Fibroblast of peridontal ligament (primary cell): ENCODE measurements at regions not wholly inside any gene's neighbourhood (a gene's known extent, or its start where the extent isn't known, plus 50 kb on each side); places are given as distances from the start of the nearest gene placed in this dataset.

ENCODE experiments used
- DNase-seq: peaks from one replicate; pipeline ENCODE4 v3.0.0-alpha.2; 2010; ENCODE audit errors: extremely low read depth

GRCh38 chr14:45364565-45365156 is 111.7 kb upstream of the MIS18BP1 start:
- DNase-seq: no peak

DNA sequence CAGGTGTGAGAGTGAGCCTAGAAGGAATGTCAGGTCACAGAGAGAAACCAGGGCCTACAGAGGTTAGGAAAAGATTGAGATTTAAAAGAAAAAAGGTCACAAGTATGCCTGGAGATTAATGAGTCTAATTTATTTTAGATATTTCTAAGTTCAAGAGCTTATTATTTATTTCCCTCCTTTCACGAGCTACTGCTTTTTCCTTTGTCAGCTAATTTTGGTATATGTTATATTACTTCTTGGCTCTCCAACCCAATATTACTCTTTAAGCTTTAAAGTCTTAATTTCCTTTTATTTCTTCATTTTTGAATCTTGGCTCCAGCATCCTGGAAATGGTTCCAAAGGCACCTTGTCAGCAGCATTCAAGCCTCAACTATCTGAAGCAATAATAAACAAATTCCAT is 109.5 kb upstream of the MIS18BP1 start:
- no peak for DNase-seq

- no peak for DNase-seq
Measured at GRCh38 chr14:45361727-45362126, 108.7 kb upstream of the MIS18BP1 start.

DNA sequence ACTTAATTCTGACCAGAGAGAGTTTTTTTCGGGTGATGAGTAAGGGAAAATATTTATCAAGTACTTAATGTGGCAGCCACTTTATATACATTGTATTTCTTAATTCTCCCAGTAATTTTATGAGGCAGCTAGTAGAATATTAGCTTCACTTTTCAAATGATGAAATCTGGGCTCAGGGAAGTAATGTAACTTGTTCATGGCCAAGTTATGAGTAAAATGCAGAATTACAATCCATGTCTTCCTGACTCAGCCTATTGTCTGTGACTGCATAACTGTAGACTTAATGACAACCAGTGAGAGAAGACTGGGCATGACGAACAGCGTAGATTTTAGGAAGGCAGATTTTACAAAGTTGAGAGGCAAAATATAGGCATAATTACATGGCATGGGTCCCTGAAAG is 106.7 kb upstream of the MIS18BP1 start:
- DNase-seq: no peak

DNA sequence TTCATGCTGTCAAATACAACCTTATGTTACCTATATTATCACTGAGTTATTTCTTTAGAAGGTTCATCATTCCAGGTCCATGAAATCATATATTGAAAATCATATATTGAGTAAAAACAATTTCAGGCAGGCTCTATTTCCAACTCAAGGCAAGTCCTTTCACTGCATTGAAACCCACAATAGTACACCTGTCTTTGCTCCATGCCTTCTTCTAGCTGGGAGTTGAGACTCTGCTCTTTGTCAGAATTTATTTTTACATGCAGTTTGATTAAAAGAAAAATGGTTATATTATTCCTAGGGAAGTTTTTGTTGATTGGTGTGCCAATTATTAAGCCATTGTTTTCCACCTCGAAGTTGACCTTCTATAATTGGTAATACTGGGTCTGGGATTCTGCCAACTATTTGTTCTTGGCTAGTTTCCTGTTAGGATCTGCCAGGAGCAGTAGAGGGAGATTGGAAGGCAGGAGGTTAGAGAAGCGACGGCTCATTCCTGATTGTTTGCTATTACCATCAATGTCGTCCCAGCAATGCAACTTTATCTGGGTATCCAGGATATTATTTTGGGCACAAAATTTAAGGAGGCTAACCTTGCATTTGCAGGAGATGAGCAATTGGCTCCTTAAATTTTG is 79.5 kb upstream of the MIS18BP1 start:
- no peak for DNase-seq

DNA sequence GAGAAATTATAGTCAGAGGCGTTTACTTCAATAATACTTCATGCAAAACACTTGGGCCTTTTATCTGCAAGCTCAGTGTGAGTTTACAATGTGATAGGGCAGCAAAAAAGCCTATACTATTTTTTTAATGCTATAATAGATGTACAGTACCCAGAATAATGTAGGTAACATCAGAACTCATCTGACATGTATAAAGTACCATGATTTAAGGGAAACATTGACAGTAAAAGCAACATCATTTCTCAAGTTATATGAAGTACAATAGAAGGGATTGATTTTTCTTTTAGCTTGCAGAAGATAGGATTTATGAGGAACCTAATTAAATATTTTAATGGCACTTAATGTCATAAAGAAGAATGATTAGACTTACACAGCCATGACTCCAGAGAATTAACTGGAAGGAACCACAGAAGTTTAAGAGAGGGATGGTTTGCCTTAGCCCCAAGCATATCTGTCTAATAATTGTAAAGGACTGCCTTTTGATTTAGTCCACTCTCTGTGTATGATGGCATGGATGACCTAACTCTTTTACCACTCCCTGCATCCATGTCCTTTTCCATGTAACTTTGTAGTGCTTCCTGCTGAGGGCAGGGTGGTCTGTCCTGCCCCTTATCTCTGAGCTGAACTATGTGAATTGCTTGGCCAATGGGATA is 55.9 kb upstream of the MIS18BP1 start:
- no peak for DNase-seq
